RPMI7951 (cell line): ENCODE measurements at regions not wholly inside any gene's neighbourhood (a gene's known extent, or its start where the extent isn't known, plus 50 kb on each side); places are given as distances from the start of the nearest gene placed in this dataset.

ENCODE experiments used
- DNase-seq: peaks from one replicate; pipeline ENCODE4 v3.0.0-alpha.2; 2012; ENCODE audit warnings: low read depth

DNA sequence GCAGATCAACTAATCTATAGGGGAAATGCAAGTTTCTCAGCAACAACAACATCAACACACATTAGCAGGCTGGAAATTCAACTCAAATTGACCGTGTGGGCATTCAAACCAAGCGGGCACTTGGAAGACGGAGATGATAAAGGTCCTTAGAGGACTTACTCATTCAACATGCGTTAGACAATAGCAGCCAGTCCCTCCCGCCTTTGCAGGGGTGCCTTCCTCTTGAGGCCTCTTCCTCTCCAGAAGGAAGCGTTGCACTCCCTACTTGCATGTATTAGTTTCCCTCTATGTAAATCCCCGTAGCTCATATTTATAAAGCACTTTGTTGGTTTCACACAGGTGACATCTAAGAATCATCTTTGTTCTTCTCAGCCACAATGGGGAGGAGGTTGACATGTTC lies 300.8 kb upstream of the STXBP5 start:
- no peak for DNase-seq

DNA sequence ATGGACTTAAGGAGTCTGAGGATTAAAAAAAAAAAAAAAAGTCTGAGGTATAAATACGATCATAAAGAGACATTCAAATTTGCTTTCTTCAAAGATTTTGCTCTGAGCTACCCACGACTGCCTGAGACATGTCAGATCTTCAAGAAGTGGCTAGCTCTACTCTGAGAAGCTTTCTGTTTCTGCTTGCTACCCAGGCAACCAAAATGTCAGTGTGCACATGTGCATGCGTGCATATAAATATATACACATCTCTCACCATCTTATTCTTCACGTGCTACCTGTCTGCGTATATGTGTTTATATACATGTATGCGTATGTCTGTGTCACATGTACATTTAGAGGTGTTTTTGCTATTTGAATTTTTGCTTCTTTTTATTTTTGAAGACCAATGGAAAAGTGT lies 299.6 kb upstream of the STXBP5 start:
- DNase-seq: no peak

DNA sequence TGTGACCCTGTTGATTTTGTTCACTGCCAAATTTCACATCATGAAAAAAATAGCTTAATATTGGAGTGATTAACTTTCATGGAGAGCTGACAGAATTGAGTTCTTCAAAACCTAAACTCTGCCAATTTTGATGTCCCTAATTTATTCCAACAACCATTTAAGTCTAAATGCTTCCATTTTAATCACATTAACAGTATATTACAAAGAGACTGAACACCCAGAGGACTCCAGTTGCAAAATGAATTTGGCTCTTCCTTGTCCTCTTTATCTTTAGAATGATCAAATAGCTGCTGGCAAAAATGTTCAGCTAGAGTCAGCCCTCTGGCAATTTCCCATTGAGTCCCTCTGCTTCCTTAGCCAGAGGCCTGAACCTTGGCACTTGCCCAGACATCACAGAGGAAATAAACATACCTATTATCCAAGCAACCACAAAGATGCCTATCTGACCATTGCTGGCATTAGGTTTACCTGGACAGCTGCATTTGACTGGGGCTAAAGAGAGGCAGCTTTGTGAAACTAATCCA lies 299.0 kb upstream of the STXBP5 start:
- DNase-seq: peak; percentile 89

DNA sequence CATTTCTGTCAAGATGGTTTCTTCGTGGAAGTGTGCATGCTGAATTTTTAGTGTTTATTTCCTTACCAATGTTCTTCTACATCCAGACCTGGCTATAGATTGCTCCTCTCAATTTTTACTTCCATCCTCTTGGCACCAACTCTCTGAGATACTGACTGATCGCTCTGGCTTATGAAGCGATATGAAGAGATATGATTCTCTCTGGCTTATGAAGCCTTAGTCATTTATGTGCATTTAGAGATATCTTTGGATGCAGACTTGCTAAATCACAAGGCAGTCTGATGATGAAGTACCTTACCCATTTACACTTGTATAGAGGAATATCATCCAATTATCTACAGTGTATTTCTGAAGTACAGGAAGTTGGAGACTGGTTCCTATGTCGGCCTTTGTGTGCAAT lies 295.4 kb upstream of the STXBP5 start:
- no peak for DNase-seq

DNA sequence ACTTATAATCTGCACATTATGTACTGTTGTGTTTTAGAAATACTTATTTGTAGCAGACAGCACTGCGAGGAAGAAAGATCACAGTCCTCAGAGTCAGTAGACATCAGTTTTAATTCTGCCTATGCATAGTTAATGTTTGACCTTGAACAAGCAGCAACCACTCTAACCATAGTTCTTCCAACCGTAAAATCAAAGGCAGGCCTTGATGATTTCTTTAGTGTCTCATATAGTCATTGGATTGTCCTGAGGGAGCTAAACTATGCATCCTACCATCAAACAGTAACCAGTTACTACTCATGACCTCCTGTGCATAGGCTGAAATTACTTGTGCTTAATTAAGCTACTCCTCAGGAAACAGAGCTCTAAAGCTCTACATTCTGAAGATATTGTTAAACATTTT lies 294.8 kb upstream of the STXBP5 start:
- DNase-seq: no peak

DNA sequence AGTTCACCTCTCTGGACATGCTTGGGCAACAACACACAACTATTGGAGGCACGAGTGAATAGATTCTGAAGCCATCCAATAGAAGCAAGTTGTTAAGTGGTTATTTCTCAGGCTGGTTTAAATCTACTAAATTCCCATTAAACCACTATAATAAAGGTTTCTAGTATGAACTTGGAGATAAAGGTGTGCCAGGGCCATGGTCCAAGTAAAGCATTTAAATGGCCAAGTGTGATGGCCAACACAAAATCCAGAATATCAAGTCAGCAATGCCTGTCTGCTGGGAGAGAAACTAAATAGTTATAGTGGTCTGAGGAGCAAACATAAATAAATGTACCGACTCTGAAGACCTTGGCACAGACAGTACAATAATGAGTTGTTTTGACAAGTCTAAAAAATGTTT lies 294.3 kb upstream of the STXBP5 start:
- DNase-seq: no peak

DNA sequence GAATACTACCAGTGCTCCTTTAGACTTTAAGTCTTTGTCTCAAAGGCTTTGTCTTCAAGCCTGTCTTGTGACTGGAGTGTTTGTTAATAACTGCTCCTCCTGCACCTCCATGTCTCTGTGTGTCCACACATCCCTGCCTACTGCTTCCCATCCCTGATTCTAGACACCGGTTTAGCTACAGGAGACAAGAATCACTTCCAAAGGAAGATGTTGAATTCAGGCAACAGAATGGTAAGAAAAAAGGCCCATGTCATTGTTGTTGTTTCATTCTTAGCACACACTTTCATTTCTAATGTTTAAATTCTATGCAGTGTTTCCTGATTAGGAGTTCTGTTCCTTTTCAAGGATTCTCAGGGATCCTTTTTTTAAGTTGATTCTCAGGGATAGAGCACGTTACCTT lies 293.6 kb upstream of the STXBP5 start:
- no peak for DNase-seq

DNA sequence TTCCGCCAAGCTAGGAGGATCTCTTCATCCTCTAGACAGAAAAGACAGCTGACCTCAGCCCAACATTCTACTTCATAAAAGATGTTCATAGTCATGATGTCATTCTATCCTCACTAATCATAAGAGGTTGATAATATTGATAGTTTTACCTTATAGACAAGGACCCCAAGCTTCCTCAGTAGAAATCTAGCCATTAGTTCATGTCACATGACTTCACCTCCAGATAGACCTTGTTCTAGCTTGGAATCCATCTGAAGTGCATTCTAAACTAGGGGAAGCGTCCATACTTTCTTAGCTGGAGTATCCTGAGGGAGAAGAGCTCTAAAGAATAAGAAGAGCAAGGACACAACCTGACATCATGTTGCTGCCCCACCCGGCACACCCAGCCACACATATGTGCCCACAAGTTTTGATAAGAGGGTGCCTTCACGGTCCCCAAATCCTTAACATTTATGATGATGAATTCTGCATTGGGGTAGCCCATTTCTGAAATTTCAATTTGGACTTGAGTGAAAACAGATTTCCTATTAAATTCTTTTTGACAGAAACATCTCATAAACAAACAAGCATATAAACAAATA lies 292.5 kb upstream of the STXBP5 start:
- DNase-seq: no peak

DNA sequence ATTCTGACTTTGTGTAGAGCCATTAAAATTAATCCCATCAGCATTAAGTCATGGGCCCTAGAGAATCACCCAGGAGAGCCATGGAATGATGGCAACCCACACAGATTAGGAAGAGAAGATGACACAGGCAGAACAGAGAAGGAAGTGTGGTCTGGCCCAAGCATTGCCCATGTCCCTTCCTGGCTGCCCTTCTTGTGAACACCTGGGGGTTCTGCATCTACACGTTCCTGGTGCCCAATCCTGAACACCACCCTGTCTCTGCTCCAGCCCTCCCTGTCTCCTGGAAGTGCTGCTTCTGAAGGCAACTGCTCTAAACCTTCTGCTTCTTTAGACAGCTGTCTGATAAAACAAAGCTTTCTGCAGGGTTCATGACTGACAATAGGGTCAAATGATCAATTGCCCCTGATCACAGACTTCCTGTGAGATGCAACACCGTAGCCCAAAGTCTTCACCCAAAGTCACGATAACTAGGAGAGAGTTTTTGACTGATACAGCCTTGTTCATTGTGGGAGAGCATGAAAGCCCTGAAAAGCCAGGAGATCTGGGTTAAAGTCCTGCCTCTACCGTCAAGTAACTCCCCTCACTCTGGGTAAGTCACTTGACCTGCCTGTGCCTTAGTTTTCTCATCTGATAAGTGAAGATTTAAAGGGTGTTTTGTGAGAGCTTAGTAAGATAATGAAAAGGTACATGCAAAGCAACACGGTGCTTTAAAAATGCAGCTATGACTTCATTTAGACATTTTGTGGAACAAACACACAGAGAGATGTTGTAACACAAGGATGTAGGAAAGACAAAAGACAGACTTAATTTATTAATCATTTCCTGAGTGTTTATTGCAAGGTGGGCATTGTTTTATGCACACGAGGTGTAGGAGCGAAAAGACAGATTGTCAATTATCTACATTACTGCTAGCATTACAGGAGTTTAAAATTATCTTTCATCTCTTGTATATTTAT lies 291.2 kb upstream of the STXBP5 start:
- no peak for DNase-seq

DNA sequence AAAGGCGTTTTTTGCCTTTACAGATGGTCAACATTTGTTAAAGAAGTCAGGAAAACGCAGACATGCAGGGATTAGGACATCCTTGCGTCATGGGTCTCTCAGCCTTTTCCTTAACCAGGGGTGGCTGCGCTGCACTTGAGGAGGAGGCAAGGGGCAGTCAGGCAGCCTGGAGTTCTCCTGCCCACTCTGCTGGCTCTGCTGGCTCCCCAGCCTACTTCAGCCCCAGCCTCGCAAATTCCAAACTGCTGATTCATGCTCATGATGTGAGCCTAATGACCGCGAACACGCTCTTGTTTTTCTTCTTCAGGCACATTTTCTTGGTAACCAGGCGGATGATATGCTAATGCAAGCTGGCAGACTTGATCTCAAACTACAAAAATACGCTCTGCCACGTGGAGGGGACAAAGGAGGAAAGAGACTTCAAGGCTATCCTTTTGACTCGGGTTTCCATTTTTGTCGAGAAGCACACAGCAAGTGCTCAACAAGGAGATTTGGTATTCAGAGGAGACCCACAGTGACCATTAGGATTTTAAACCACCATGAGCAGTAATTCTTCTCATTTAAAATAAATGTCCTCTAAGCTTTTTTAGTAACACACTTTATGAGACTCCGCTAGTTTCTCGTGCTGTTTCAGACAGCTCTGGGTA lies 290.3 kb upstream of the STXBP5 start:
- DNase-seq: peak; percentile 99

DNA sequence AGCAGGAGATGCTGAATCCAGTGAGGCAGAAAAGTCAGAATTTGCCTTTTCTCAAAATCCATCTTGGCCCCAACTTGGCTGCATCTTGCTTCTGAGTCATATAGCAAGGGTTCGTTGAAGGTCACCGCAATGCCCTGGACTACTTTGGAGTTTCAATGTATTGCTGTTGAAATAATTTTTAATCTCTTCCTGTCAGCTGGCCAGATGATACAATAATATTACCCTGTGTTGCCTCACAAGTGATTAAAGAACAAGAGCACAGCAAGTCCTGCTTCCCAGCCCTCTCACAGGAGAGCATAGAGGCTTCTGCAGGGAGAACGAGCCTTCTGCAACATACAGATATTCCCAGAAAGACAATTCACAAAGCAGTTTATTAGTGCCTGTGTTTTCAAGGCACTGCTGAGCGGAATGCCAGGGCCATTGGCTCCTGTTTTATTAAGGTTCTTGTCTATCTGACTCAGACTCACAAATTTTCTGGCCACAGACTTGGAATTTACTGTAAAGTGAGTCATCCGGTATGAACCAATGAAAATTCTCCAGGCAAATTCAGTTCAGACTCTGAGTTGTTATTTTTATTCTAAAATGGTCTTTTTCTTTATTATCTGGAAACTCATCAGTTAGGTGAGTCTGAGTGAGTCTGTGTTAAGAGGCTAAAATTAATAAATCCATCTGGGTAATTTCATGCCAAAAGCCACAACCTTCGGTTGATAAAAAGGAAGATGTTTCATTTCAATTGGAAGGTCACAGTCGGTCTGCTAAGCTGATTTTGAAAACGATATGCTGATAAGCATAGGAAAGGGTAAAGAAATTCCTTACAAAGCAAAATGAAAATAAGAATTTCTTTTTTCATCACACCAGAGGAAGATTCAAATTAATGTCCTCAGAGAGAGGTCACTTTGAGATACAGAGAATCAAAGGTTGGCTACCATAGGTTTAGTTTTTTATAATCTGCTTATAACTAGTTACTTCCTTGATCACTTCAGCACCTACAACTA lies 289.4 kb upstream of the STXBP5 start:
- peak; percentile 95 for DNase-seq

DNA sequence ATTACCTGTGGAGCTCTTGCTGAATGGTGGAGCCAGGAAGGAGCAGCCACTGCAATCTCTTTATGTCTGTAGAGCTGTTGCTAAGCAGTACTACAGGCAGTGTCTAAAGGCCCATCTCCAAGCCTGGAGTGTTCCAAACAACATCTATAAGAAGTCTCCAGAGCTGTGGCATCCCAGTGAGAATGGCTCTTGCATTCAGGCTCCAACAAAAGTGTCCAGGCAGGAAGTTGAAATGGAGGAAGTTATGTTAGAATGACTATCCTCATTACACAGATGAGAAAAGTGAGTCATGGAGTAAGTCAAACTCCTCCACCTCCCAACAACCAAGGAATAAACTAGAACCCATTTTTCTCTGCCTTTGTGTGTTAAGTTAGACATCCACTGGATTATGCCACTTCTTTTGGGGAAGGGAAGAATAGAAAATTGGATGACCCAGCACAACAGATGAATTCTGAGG lies 288.5 kb upstream of the STXBP5 start:
- peak; percentile 65 for DNase-seq

DNA sequence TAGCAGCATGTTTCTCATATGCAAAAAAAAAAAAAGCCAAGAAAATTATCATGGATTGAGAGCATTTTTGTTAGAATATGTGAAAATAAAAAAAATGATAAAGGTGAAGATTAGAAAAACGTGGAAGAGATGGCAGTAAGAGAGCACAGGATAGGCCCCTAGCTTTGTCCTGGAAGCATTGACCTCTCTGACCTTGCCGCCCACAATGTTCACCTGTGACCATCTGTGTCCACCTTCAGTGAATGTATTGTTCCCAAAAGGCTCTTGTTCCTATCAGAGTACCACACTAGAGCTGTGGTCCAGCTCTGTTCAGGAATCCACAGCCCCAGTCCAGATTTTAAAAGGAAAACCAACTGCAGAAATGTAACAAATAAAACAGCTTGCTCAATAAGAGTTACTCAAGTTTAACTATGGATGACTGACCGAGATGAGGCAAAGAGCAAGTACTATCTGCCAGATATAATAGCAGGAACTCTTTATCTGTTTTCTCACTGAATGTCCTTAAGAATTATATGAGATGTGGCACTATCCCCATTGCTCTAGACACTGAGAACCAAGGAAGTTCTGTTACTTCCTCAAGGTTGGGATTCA lies 287.7 kb upstream of the STXBP5 start:
- no peak for DNase-seq

DNA sequence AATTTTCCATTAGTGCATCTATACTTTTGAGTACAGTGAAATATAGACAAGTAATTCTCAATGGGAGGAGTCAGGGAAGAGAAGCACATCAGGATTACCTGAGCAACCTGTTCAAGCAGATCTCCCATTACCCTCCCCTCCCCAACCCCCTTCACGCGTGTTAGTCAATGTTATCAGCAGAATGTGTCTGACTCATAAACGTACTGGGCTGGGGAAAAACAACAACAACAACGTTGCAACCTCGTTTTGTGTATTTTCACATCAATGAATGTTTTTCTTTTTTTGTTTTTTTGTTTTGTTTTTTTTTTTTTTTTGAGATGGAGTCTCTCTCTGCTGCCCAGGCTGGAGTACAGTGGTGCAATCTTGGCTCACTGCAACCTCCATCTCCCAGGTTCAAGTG lies 287.0 kb upstream of the STXBP5 start:
- no peak for DNase-seq

DNA sequence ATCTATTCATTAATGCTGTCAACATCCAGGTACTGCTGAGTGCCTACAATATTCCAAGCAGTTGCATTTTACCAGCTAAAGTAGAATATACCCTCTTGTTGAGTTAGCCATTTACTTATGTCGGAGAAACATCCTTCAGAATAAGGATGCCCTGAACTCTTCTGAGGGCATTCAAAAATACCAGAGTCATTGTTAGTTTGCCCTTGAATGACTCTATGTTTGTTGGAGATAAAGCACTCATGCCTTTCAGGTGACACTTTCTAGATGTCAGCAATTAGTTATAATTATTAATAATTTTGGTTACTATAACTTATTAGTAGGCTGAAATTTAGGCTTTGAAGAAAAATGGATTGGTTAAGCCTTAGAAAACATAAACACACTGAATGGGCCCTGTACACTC lies 286.2 kb upstream of the STXBP5 start:
- DNase-seq: no peak

DNA sequence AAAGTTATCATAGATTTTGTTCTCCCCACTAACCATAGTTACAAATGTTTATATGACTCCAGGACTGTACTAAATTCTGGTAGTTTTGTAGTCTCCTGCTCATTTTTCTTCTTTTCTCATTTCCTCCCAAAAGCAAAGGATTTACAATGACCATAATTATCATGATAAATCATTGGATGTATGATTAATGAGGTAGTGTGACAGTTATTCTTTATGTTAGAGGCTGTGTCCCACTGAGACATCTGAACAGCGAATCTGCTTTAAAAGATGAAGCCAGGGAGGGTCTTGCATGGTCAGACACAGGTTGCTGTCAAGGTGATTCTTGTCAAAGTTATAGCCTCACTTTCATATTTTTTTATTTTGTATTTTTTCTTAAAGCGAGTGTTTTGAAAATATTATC lies 285.2 kb upstream of the STXBP5 start:
- no peak for DNase-seq

DNA sequence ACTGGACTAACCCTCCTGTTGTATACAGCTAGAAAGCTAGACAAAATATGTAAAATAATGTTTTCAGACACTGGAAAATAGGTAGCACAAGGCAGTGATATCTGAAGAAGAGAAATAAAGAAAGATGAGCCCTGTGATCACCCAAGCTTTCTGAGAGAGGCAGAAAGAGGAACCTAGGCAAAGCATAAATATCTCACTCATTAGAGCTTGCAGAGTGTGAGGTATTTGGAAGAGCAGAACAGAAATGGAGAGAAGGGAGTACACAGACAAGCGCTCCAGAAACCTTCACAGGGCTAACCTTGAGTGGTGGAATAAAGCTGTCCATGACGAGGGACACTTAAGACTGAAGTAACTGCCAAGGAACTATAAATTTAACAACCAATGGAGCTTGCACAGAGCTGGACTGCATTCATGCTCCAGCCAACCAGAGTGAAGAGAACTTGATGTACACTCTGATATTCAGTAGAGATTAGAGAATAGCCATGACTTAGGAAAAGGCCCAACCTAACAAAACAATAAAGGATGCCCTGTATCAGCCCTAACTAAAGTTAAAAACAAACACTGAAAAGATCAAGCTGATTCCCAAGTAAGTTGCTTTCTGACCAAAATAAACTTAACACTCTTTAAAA lies 280.9 kb upstream of the STXBP5 start:
- no peak for DNase-seq

DNA sequence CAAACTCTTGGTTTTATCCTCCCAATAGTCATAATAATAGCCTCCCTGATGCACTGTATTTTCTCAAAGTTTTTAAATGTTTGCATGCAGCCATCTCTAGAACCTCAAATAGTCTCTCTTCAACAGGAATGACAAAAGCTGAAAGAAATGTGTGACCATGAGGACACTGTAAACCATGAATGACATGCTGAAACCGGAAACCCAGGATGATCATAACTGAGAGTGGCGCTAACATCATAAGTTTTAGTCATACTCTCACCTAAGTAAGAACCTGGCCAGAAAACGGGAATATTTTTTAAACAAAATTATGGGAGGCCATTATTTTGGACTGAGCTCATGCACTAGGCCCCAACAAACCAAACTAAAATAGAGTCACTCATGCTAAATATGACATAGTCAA lies 278.4 kb upstream of the STXBP5 start:
- DNase-seq: no peak

DNA sequence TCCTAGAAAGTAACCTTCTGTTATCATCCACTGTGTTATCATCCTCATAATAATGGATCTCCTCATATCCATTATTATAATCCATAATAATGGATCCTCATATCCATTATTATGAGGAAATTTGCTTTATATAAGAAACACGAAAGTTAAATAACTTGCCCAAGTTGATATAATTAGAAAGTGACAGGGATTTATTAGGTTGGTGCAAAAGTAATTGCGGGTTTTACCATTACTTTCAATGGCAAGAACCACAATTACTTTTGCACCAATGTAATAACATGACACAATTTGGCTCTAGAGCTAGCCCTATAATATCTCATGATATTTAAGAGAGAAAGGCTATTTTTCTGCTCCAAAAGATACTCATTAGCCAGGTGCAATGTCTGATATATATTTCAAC lies 275.7 kb upstream of the STXBP5 start:
- DNase-seq: no peak

DNA sequence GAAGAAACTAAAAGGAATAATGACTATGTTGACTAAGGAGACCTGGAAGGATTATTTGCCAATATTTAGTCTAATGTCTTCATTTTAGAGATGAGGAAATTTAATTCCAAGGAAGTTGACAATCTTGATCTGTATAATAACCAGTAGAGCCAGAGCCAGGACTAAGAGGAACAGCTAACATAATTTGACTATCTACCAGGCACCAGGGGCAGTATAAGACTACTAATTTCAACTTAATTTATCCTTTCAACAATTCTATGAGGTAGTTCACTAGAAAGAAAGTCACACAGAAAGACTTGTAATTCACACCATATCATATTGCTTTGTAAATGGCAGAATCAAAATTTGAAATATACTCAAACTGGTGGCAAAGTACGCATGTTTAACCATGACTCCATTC lies 273.0 kb upstream of the STXBP5 start:
- no peak for DNase-seq

DNA sequence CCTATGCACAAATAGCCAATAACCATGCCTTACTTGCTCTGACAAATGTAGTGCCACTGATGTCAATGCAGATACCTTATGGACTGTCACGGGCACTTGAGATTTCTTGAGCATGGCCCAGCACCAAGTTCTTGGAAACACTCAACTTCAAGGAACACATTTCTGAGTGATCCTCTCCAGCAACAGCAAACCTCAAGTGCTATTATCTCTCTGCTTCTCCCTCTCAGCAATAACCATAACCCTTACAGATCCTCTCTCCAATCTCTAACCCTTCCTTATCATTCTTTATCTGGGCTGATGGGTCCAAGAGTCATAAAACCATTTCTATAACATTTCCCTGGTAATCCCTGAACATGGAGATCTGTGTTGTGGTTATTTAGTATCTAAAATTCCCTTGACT lies 266.9 kb upstream of the STXBP5 start:
- DNase-seq: no peak
